ENCODE measurements at regions not wholly inside any gene's neighbourhood (a gene's known extent, or its start where the extent isn't known, plus 50 kb on each side); places are given as distances from the start of the nearest gene placed in this dataset.

DNA sequence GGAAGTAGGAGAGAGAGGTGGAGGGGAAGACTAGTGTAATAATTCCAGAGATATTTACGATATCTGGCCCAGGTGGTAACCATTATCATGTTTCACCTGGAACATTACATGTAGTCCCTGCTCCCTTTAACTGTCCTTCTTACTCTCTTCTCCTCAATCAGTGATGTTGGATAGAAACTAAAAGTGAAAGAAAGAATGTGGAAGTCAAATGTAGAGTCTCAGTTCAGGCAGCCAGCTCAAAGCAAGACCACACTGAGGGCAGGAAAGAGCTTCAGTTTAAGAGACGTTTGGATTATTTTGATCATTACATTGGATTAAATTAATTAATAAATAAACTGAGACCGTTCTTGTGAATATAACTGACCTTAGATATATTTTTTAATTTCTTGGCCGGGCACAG is 594.4 kb downstream of the FLRT2 start:
- Histone ChIP-seq H3K4me2 (no peak overlapping the region), H4K20me1 (replicated peaks; ENCODE audit: insufficient read depth) (no peaks in the 10 kb centered on the region), H3K79me2 (replicated peaks; ENCODE audit: insufficient read depth) (no peaks in the 10 kb centered on the region), H3K36me3 (ENCODE audit: insufficient read depth) (no peaks in the 10 kb centered on the region), H3K27me3 (ENCODE audit: insufficient read depth) (no peaks in the 10 kb centered on the region), H3K4me3 (no peak overlapping the region), H3F3A (replicated peaks; ENCODE audit: low read depth) (no peaks in the 10 kb centered on the region), H2AFZ (no peak overlapping the region), H3K27ac (ENCODE audit: low read depth) (no peak overlapping the region), H3K4me1 (ENCODE audit: insufficient read depth) (peaks cover 5% of the 10 kb centered on the region; the same call in 1 of the 2 replicates), H3K9me2 (ENCODE audit: insufficient read depth) (no peaks in the 10 kb centered on the region)
- Mint-ChIP-seq H3K27ac (no peak overlapping the region), H3K4me1 (peaks cover 3% of the 10 kb centered on the region; the same call in 2 of the 3 replicates), H3K36me3 (ENCODE audit: low read depth) (no peaks in the 10 kb centered on the region), H3K4me3 (no peak overlapping the region), H3K9me3 (no peaks in the 10 kb centered on the region), H3K27me3 (ENCODE audit: insufficient read depth, low read depth, poor library complexity) (no peaks in the 10 kb centered on the region)
- no peak for ATAC-seq
- TF ChIP-seq, protein P1, sequence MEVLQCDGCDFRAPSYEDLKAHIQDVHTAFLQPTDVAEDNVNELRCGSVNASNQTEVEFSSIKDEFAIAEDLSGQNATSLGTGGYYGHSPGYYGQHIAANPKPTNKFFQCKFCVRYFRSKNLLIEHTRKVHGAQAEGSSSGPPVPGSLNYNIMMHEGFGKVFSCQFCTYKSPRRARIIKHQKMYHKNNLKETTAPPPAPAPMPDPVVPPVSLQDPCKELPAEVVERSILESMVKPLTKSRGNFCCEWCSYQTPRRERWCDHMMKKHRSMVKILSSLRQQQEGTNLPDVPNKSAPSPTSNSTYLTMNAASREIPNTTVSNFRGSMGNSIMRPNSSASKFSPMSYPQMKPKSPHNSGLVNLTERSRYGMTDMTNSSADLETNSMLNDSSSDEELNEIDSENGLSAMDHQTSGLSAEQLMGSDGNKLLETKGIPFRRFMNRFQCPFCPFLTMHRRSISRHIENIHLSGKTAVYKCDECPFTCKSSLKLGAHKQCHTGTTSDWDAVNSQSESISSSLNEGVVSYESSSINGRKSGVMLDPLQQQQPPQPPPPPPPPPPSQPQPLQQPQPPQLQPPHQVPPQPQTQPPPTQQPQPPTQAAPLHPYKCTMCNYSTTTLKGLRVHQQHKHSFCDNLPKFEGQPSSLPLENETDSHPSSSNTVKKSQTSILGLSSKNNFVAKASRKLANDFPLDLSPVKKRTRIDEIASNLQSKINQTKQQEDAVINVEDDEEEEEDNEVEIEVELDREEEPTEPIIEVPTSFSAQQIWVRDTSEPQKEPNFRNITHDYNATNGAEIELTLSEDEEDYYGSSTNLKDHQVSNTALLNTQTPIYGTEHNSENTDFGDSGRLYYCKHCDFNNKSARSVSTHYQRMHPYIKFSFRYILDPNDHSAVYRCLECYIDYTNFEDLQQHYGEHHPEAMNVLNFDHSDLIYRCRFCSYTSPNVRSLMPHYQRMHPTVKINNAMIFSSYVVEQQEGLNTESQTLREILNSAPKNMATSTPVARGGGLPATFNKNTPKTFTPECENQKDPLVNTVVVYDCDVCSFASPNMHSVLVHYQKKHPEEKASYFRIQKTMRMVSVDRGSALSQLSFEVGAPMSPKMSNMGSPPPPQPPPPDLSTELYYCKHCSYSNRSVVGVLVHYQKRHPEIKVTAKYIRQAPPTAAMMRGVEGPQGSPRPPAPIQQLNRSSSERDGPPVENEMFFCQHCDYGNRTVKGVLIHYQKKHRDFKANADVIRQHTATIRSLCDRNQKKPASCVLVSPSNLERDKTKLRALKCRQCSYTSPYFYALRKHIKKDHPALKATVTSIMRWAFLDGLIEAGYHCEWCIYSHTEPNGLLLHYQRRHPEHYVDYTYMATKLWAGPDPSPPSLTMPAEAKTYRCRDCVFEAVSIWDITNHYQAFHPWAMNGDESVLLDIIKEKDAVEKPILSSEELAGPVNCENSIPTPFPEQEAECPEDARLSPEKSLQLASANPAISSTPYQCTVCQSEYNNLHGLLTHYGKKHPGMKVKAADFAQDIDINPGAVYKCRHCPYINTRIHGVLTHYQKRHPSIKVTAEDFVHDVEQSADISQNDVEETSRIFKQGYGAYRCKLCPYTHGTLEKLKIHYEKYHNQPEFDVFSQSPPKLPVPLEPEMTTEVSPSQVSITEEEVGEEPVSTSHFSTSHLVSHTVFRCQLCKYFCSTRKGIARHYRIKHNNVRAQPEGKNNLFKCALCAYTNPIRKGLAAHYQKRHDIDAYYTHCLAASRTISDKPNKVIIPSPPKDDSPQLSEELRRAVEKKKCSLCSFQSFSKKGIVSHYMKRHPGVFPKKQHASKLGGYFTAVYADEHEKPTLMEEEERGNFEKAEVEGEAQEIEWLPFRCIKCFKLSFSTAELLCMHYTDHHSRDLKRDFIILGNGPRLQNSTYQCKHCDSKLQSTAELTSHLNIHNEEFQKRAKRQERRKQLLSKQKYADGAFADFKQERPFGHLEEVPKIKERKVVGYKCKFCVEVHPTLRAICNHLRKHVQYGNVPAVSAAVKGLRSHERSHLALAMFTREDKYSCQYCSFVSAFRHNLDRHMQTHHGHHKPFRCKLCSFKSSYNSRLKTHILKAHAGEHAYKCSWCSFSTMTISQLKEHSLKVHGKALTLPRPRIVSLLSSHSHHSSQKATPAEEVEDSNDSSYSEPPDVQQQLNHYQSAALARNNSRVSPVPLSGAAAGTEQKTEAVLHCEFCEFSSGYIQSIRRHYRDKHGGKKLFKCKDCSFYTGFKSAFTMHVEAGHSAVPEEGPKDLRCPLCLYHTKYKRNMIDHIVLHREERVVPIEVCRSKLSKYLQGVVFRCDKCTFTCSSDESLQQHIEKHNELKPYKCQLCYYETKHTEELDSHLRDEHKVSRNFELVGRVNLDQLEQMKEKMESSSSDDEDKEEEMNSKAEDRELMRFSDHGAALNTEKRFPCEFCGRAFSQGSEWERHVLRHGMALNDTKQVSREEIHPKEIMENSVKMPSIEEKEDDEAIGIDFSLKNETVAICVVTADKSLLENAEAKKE (CRISPR knock-in tag; IDR thresholded peaks at IDR 0.05): no peak
- no peak for TF ChIP-seq EZH2phosphoT487 (IDR thresholded peaks at IDR 0.05; ENCODE audit: unreplicated experiment)
- no peak for TF ChIP-seq NANOG (IDR thresholded peaks at IDR 0.05; ENCODE audit: borderline replicate concordance)
- TF ChIP-seq, protein P2, sequence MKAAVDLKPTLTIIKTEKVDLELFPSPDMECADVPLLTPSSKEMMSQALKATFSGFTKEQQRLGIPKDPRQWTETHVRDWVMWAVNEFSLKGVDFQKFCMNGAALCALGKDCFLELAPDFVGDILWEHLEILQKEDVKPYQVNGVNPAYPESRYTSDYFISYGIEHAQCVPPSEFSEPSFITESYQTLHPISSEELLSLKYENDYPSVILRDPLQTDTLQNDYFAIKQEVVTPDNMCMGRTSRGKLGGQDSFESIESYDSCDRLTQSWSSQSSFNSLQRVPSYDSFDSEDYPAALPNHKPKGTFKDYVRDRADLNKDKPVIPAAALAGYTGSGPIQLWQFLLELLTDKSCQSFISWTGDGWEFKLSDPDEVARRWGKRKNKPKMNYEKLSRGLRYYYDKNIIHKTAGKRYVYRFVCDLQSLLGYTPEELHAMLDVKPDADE (IDR thresholded peaks at IDR 0.05): no peak
- no peak for DNase-seq (ENCODE audit: low spot score)

DNA sequence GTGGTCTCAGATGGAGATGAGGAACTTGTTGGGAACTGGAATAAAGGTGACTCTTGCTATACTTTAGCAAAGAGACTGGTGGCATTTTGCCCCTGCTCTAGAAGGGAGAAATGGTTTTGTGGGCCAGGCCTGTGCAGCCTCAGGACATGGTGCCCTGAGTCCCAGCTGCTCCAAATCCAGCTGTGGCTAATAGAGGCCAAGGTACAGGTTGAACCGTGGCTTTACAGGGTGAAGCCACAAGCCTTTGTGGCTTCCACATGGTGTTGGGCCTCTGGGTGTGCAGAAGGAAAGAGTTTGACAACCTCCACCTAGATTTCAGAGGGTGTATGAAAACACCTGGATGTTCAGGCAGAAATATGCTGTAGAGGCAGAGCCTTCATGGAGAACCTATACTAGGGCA is 586.0 kb downstream of the FLRT2 start:
- no peak overlapping the region for H3K27ac ChIP-seq (ENCODE audit: low read depth)
- Mint-ChIP-seq H3K36me3 (ENCODE audit: low read depth) (no peaks in the 10 kb centered on the region), H3K4me3 (no peak overlapping the region), H3K4me1 (no peaks in the 10 kb centered on the region), H3K27me3 (ENCODE audit: insufficient read depth, low read depth, poor library complexity) (no peaks in the 10 kb centered on the region), H3K9me3 (no peaks in the 10 kb centered on the region; the same call in 2 of the 3 replicates), H3K27ac (peak overlapping the region; percentile 11; the same call in 1 of the 2 replicates)
- no peak for DNase-seq (ENCODE audit: low spot score)
- H3K27me3 ChIP-seq (ENCODE audit: insufficient read depth): no peaks in the 10 kb centered on the region
- H3F3A ChIP-seq (replicated peaks; ENCODE audit: low read depth): no peaks in the 10 kb centered on the region
- H2AFZ ChIP-seq: no peak overlapping the region
- ATAC-seq: no peak
- H3K9me2 ChIP-seq (ENCODE audit: insufficient read depth): peaks cover 4% of the 10 kb centered on the region; the same call in 1 of the 2 replicates
- H3K4me3 ChIP-seq: no peak overlapping the region
- H3K36me3 ChIP-seq (ENCODE audit: insufficient read depth): no peaks in the 10 kb centered on the region
- no peaks in the 10 kb centered on the region for H3K79me2 ChIP-seq (replicated peaks; ENCODE audit: insufficient read depth)
- H3K4me2 ChIP-seq: no peak overlapping the region
- H4K20me1 ChIP-seq (replicated peaks; ENCODE audit: insufficient read depth): no peaks in the 10 kb centered on the region
- no peaks in the 10 kb centered on the region for H3K4me1 ChIP-seq (ENCODE audit: insufficient read depth)
- TF ChIP-seq, protein P2 (IDR thresholded peaks at IDR 0.05): no peak
- no peak for TF ChIP-seq STAT1 (IDR thresholded peaks at IDR 0.05; ENCODE audit: unreplicated experiment)
- TF ChIP-seq ZNF331 (CRISPR knock-in tag; IDR thresholded peaks at IDR 0.05; ENCODE audit: low read depth): no peak
- TF ChIP-seq, protein P3, sequence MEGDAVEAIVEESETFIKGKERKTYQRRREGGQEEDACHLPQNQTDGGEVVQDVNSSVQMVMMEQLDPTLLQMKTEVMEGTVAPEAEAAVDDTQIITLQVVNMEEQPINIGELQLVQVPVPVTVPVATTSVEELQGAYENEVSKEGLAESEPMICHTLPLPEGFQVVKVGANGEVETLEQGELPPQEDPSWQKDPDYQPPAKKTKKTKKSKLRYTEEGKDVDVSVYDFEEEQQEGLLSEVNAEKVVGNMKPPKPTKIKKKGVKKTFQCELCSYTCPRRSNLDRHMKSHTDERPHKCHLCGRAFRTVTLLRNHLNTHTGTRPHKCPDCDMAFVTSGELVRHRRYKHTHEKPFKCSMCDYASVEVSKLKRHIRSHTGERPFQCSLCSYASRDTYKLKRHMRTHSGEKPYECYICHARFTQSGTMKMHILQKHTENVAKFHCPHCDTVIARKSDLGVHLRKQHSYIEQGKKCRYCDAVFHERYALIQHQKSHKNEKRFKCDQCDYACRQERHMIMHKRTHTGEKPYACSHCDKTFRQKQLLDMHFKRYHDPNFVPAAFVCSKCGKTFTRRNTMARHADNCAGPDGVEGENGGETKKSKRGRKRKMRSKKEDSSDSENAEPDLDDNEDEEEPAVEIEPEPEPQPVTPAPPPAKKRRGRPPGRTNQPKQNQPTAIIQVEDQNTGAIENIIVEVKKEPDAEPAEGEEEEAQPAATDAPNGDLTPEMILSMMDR (conservative IDR thresholded peaks at IDR 0.05; ENCODE audit: low read depth in 2 of 2): no peak
- TF ChIP-seq CREB1 (CRISPR knock-in tag; IDR thresholded peaks at IDR 0.05; ENCODE audit: low read depth): no peak
- no peak for TF ChIP-seq ZNF114 (CRISPR knock-in tag; IDR thresholded peaks at IDR 0.05)
- no peak for TF ChIP-seq POLR2AphosphoS5 (IDR thresholded peaks at IDR 0.05; ENCODE audit: low read depth)
- TF ChIP-seq EZH2 (IDR thresholded peaks at IDR 0.05; ENCODE audit: low read depth, unreplicated experiment): no peak
- TF ChIP-seq JUNB (IDR thresholded peaks at IDR 0.05; ENCODE audit: unreplicated experiment): no peak

Data from GM23338 (cell line).